ENCODE measurements at regions not wholly inside any gene's neighbourhood (a gene's known extent, or its start where the extent isn't known, plus 50 kb on each side); places are given as distances from the start of the nearest gene placed in this dataset.

GRCh38 chr12:89933911-89934310, 225.3 kb upstream of the ATP2B1 start:
- no peaks in the 10 kb centered on the region for H3K36me3 ChIP-seq
- H3K27ac ChIP-seq = no peak overlapping the region
- H3K4me3 ChIP-seq = no peak overlapping the region
- H3K9me3 ChIP-seq (replicated peaks) = no peaks in the 10 kb centered on the region
- H3K27me3 ChIP-seq (replicated peaks) = no peaks in the 10 kb centered on the region
- no peak for DNase-seq (ENCODE audit: low read depth in 1 of 2, low spot score in 2 of 2)
- H3K4me1 ChIP-seq (replicated peaks) = peaks cover 12% of the 10 kb centered on the region

- no peak overlapping the region for H3K4me3 ChIP-seq
- no peaks in the 10 kb centered on the region for H3K36me3 ChIP-seq
- no peak overlapping the region for H3K27ac ChIP-seq
- H3K9me3 ChIP-seq (replicated peaks) = no peaks in the 10 kb centered on the region
- no peaks in the 10 kb centered on the region for H3K27me3 ChIP-seq (replicated peaks)
- no peak for DNase-seq (ENCODE audit: low read depth in 1 of 2, low spot score in 2 of 2)
- H3K4me1 ChIP-seq (replicated peaks) = peaks cover 12% of the 10 kb centered on the region
Observed at GRCh38 chr12:89932954-89933353, 224.3 kb upstream of the ATP2B1 start.

GRCh38 chr12:89928467-89928866, 219.8 kb upstream of the ATP2B1 start:
- H3K36me3 ChIP-seq = no peaks in the 10 kb centered on the region
- peaks cover 11% of the 10 kb centered on the region for H3K4me1 ChIP-seq (replicated peaks)
- no peaks in the 10 kb centered on the region for H3K9me3 ChIP-seq (replicated peaks)
- H3K4me3 ChIP-seq = no peak overlapping the region
- DNase-seq (ENCODE audit: low read depth in 1 of 2, low spot score in 2 of 2) = no peak
- no peaks in the 10 kb centered on the region for H3K27me3 ChIP-seq (replicated peaks)
- no peak overlapping the region for H3K27ac ChIP-seq

GRCh38 chr12:89927226-89927698, 218.6 kb upstream of the ATP2B1 start:
- Histone ChIP-seq H3K4me3 (no peak overlapping the region), H3K9me3 (replicated peaks) (no peaks in the 10 kb centered on the region), H3K36me3 (no peaks in the 10 kb centered on the region), H3K4me1 (replicated peaks) (no peaks in the 10 kb centered on the region; the same call in 1 of the 2 replicates), H3K27me3 (replicated peaks) (no peaks in the 10 kb centered on the region), H3K27ac (no peak overlapping the region)
- no peak for DNase-seq (ENCODE audit: low read depth in 1 of 2, low spot score in 2 of 2)

- no peaks in the 10 kb centered on the region for H3K4me1 ChIP-seq (replicated peaks)
- H3K36me3 ChIP-seq = no peaks in the 10 kb centered on the region
- no peaks in the 10 kb centered on the region for H3K27me3 ChIP-seq (replicated peaks)
- no peak overlapping the region for H3K27ac ChIP-seq
- H3K9me3 ChIP-seq (replicated peaks) = no peaks in the 10 kb centered on the region
- H3K4me3 ChIP-seq = no peak overlapping the region
- no peak for DNase-seq (ENCODE audit: low read depth in 1 of 2, low spot score in 2 of 2)
Observed at GRCh38 chr12:89924191-89924590, 215.6 kb upstream of the ATP2B1 start.

GRCh38 chr12:89923091-89923490, 214.5 kb upstream of the ATP2B1 start:
- no peaks in the 10 kb centered on the region for H3K36me3 ChIP-seq

GRCh38 chr12:89920866-89921265, 212.2 kb upstream of the ATP2B1 start:
- Histone ChIP-seq H3K27ac (no peak overlapping the region), H3K4me1 (replicated peaks) (no peaks in the 10 kb centered on the region), H3K4me3 (no peak overlapping the region), H3K36me3 (no peaks in the 10 kb centered on the region), H3K9me3 (replicated peaks) (no peaks in the 10 kb centered on the region), H3K27me3 (replicated peaks) (no peaks in the 10 kb centered on the region)
- DNase-seq (ENCODE audit: low read depth in 1 of 2, low spot score in 2 of 2) = no peak

More at GRCh38 chr12:89923091-89923490, 214.5 kb upstream of the ATP2B1 start:
- H3K27me3 ChIP-seq (replicated peaks) = no peaks in the 10 kb centered on the region
- H3K9me3 ChIP-seq (replicated peaks) = no peaks in the 10 kb centered on the region
- no peaks in the 10 kb centered on the region for H3K4me1 ChIP-seq (replicated peaks)
- H3K4me3 ChIP-seq = no peak overlapping the region
- no peak overlapping the region for H3K27ac ChIP-seq
- DNase-seq (ENCODE audit: low read depth in 1 of 2, low spot score in 2 of 2) = no peak

- Histone ChIP-seq H3K4me3 (no peak overlapping the region), H3K9me3 (replicated peaks) (no peaks in the 10 kb centered on the region), H3K27me3 (replicated peaks) (no peaks in the 10 kb centered on the region), H3K27ac (no peak overlapping the region), H3K36me3 (no peaks in the 10 kb centered on the region), H3K4me1 (replicated peaks) (no peaks in the 10 kb centered on the region)
- no peak for DNase-seq (ENCODE audit: low read depth in 1 of 2, low spot score in 2 of 2)
Observed at GRCh38 chr12:89919241-89919906, 210.7 kb upstream of the ATP2B1 start.

GRCh38 chr12:89918172-89918846, 209.7 kb upstream of the ATP2B1 start:
- no peaks in the 10 kb centered on the region for H3K9me3 ChIP-seq (replicated peaks)
- H3K27me3 ChIP-seq (replicated peaks) = no peaks in the 10 kb centered on the region
- no peaks in the 10 kb centered on the region for H3K4me1 ChIP-seq (replicated peaks)
- no peaks in the 10 kb centered on the region for H3K36me3 ChIP-seq
- DNase-seq (ENCODE audit: low read depth in 1 of 2, low spot score in 2 of 2) = no peak
- no peak overlapping the region for H3K27ac ChIP-seq
- H3K4me3 ChIP-seq = no peak overlapping the region

- Histone ChIP-seq H3K4me3 (no peak overlapping the region), H3K36me3 (no peaks in the 10 kb centered on the region), H3K9me3 (replicated peaks) (no peaks in the 10 kb centered on the region), H3K27me3 (replicated peaks) (no peaks in the 10 kb centered on the region), H3K4me1 (replicated peaks) (no peaks in the 10 kb centered on the region), H3K27ac (no peak overlapping the region)
- DNase-seq (ENCODE audit: low read depth in 1 of 2, low spot score in 2 of 2) = no peak
Observed at GRCh38 chr12:89909753-89910152, 201.1 kb upstream of the ATP2B1 start.

GRCh38 chr12:89907659-89908058, 199.0 kb upstream of the ATP2B1 start:
- no peak overlapping the region for H3K4me3 ChIP-seq
- H3K9me3 ChIP-seq (replicated peaks) = no peaks in the 10 kb centered on the region
- H3K27ac ChIP-seq = no peak overlapping the region
- no peak for DNase-seq (ENCODE audit: low read depth in 1 of 2, low spot score in 2 of 2)
- H3K36me3 ChIP-seq = no peaks in the 10 kb centered on the region
- no peaks in the 10 kb centered on the region for H3K4me1 ChIP-seq (replicated peaks)
- no peaks in the 10 kb centered on the region for H3K27me3 ChIP-seq (replicated peaks)

- Histone ChIP-seq H3K27ac (no peak overlapping the region), H3K27me3 (replicated peaks) (no peaks in the 10 kb centered on the region), H3K4me3 (no peak overlapping the region), H3K36me3 (no peaks in the 10 kb centered on the region), H3K9me3 (replicated peaks) (no peaks in the 10 kb centered on the region), H3K4me1 (replicated peaks) (no peaks in the 10 kb centered on the region)
- DNase-seq (ENCODE audit: low read depth in 1 of 2, low spot score in 2 of 2) = no peak
Observed at GRCh38 chr12:89906824-89907223, 198.2 kb upstream of the ATP2B1 start.

GRCh38 chr12:89906178-89906577, 197.5 kb upstream of the ATP2B1 start:
- Histone ChIP-seq H3K36me3 (no peaks in the 10 kb centered on the region), H3K4me3 (no peak overlapping the region), H3K27ac (no peak overlapping the region), H3K9me3 (replicated peaks) (no peaks in the 10 kb centered on the region), H3K4me1 (replicated peaks) (no peaks in the 10 kb centered on the region), H3K27me3 (replicated peaks) (no peaks in the 10 kb centered on the region)
- no peak for DNase-seq (ENCODE audit: low read depth in 1 of 2, low spot score in 2 of 2)

- Histone ChIP-seq H3K4me3 (no peak overlapping the region), H3K27ac (no peak overlapping the region), H3K4me1 (replicated peaks) (no peaks in the 10 kb centered on the region), H3K36me3 (no peaks in the 10 kb centered on the region), H3K9me3 (replicated peaks) (no peaks in the 10 kb centered on the region), H3K27me3 (replicated peaks) (no peaks in the 10 kb centered on the region)
- no peak for DNase-seq (ENCODE audit: low read depth in 1 of 2, low spot score in 2 of 2)
Observed at GRCh38 chr12:89901906-89902642, 193.4 kb upstream of the ATP2B1 start.
